CD14-positive monocyte (primary cell): ENCODE measurements at regions not wholly inside any gene's neighbourhood (a gene's known extent, or its start where the extent isn't known, plus 50 kb on each side); places are given as distances from the start of the nearest gene placed in this dataset.

Source experiments
- DNase-seq, 3 donors: peaks; one replicate each; pipeline ENCODE4 v3.0.0-alpha.2; 2011 to 2022
- H2AFZ ChIP-seq: 2 replicates; pipeline ENCODE4 v1.6.0; 2012; ENCODE audit warnings: mild to moderate bottlenecking, low read depth, low read length, inconsistent platforms; ENCODE audit not compliant: insufficient read depth, poor library complexity, severe bottlenecking
- H3K27ac ChIP-seq, 2 donors: 1 replicate in 1 of 2; 2 replicates in 1 of 2; pipeline ENCODE4 v1.5.1; 2012 to 2013; ENCODE audit warnings: low read length in 2 of 2, control low read depth in 1 of 2, inconsistent platforms in 1 of 2, low read depth in 1 of 2, mild to moderate bottlenecking in 1 of 2
- H3K27me3 ChIP-seq, 2 donors: one replicate each; pipeline versions ENCODE4 v1.6.0 to v1.6.1; 2011 to 2013; ENCODE audit warnings: low read length in 2 of 2; ENCODE audit not compliant: control insufficient read depth in 2 of 2, insufficient read depth in 2 of 2
- H3K36me3 ChIP-seq, 2 donors: replicated peaks in 1 of 2; 1 replicate in 1 of 2; 2 replicates in 1 of 2; pipeline versions ENCODE4 v1.5.1 to v1.6.1; 2012 to 2013; ENCODE audit warnings: low read length in 2 of 2, control low read depth in 1 of 2, inconsistent platforms in 1 of 2, mild to moderate bottlenecking in 1 of 2; ENCODE audit not compliant: insufficient read depth in 2 of 2, control insufficient read depth in 1 of 2
- H3K4me1 ChIP-seq, 2 donors: 1 replicate in 1 of 2; 2 replicates in 1 of 2; pipeline versions ENCODE4 v1.5.1 to v1.6.1; 2012 to 2013; ENCODE audit warnings: low read length in 2 of 2, control low read depth in 1 of 2, inconsistent platforms in 1 of 2, mild to moderate bottlenecking in 1 of 2, moderate library complexity in 1 of 2; ENCODE audit not compliant: insufficient read depth in 2 of 2, control insufficient read depth in 1 of 2
- H3K4me2 ChIP-seq: replicated peaks from 2 replicates; pipeline ENCODE3; 2012; ENCODE audit warnings: low read length, moderate library complexity, mild to moderate bottlenecking; ENCODE audit not compliant: poor library complexity, severe bottlenecking; ENCODE audit errors: extremely low read depth
- H3K4me3 ChIP-seq, 3 experiments: fragments of 200-600 bp in 1 of 3; sonication (generic) in 1 of 3; replicated peaks in 1 of 3; 1 replicate in 2 of 3; 2 replicates in 1 of 3; pipeline ENCODE4 v1.5.1; 2011 to 2013; ENCODE audit warnings: low read length in 3 of 3, mild to moderate bottlenecking in 3 of 3, control low read depth in 2 of 3, low read depth in 2 of 3, inconsistent platforms in 1 of 3, moderate library complexity in 1 of 3
- H3K79me2 ChIP-seq: 2 replicates; pipeline ENCODE4 v1.6.0; 2012; ENCODE audit warnings: mild to moderate bottlenecking, control low read depth, inconsistent platforms, low read length, moderate library complexity; ENCODE audit not compliant: insufficient read depth
- H3K9ac ChIP-seq: 2 replicates; pipeline ENCODE4 v1.6.0; 2017; ENCODE audit warnings: low read length, mild to moderate bottlenecking; ENCODE audit not compliant: insufficient read depth, poor library complexity, severe bottlenecking
- H3K9me3 ChIP-seq, 2 donors: replicated peaks in 1 of 2; 1 replicate in 1 of 2; 2 replicates in 1 of 2; pipeline versions ENCODE4 v1.5.1 to v1.6.1; 2012 to 2013; ENCODE audit warnings: low read length in 2 of 2, control low read depth in 1 of 2; ENCODE audit not compliant: control insufficient read depth in 1 of 2, insufficient read depth in 1 of 2
- H4K20me1 ChIP-seq: 2 replicates; pipeline ENCODE4 v1.6.0; 2012; ENCODE audit warnings: mild to moderate bottlenecking, low read length, control low read depth, moderate library complexity; ENCODE audit not compliant: insufficient read depth
- H3K27ac Mint-ChIP-seq, 7 donors: one replicate each; pipeline ENCODE4 v1.8.0; 2020; ENCODE audit warnings: mild to moderate bottlenecking in 7 of 7, mixed read lengths in 7 of 7, moderate library complexity in 6 of 7, inconsistent platforms in 2 of 7
- H3K27me3 Mint-ChIP-seq, 3 donors: one replicate each; pipeline ENCODE4 v1.8.0; 2021 to 2022; ENCODE audit warnings: low read depth in 3 of 3, mild to moderate bottlenecking in 3 of 3, mixed read lengths in 3 of 3, moderate library complexity in 3 of 3, inconsistent platforms in 1 of 3
- H3K36me3 Mint-ChIP-seq, 2 donors: one replicate each; pipeline ENCODE4 v1.8.0; 2020; ENCODE audit warnings: mixed read lengths in 2 of 2, inconsistent platforms in 1 of 2, mild to moderate bottlenecking in 1 of 2
- H3K4me1 Mint-ChIP-seq: one replicate; pipeline ENCODE4 v1.8.0; 2020; ENCODE audit warnings: mild to moderate bottlenecking, mixed read lengths
- H3K4me3 Mint-ChIP-seq, 2 donors: one replicate each; pipeline ENCODE4 v1.8.0; 2020; ENCODE audit warnings: mild to moderate bottlenecking in 2 of 2, mixed read lengths in 2 of 2, moderate library complexity in 1 of 2
- H3K9me3 Mint-ChIP-seq, 7 donors: one replicate each; pipeline ENCODE4 v1.8.0; 2020 to 2022; ENCODE audit warnings: mixed read lengths in 7 of 7, mild to moderate bottlenecking in 6 of 7, moderate library complexity in 6 of 7, inconsistent platforms in 2 of 7
- WGBS: methylation state at CpG from one replicate; pipeline ENCODE4 v1.1.5; 2013; ENCODE audit warnings: missing lambda C conversion rate; ENCODE audit not compliant: insufficient coverage; 5-methylcytosine and 5-hydroxymethylcytosine counted together
- intact Hi-C, 2 donors: fragments of 100-400 bp; cut with micrococcal nuclease; formaldehyde crosslinking; loops; one replicate each; pipeline versions ENCODE4 v1.15.0 to v1.15.1; 2023
- TF ChIP-seq, protein P1 (sequence below): fragments of 200-600 bp; IDR thresholded peaks from one replicate; pipeline ENCODE4 v1.8.0; 2022; ENCODE audit warnings: antibody characterized with exemption, mild to moderate bottlenecking

DNA sequence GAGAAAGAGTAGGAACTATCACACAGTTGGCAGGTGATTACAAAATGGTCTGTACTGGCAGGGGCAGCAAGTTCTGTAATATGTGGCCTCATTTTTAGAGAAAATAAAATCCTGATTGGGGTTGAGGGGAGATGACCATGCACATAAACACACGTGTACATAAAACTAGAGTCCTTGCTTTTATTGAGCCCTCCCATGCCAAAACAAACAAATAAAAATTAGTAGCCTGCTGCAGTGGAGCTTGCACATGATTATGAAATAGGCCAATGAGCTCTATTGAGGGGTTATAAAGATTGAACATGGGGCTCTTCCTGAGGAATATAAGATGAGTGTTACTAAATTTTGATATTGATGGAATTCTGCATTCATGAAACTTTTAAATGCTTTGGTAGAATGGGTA is 248.4 kb downstream of the ELAVL2 start:
- DNase-seq, result no peak
- Histone ChIP-seq H3K79me2 (no peaks in the 10 kb centered on the region), H3K4me3 (no peak overlapping the region), H3K9ac (no peak overlapping the region), H3K27ac (no peak overlapping the region), H3K4me1 (no peaks in the 10 kb centered on the region), H3K36me3 (no peaks in the 10 kb centered on the region), H3K9me3 (peaks cover 0 to 10% of the 10 kb centered on the region in 2 donors), H3K27me3 (no peaks in the 10 kb centered on the region), H3K4me2 (no peak overlapping the region), H4K20me1 (no peaks in the 10 kb centered on the region), H2AFZ (no peak overlapping the region)
- peaks cover 0 to 2% (median 1%) of the 10 kb centered on the region in 3 donors for H3K27me3 Mint-ChIP-seq
- H3K27ac Mint-ChIP-seq, result no peak overlapping the region
- no CpG with 5 or more reads among the region's 1 CpG for WGBS
- TF ChIP-seq, protein P1, sequence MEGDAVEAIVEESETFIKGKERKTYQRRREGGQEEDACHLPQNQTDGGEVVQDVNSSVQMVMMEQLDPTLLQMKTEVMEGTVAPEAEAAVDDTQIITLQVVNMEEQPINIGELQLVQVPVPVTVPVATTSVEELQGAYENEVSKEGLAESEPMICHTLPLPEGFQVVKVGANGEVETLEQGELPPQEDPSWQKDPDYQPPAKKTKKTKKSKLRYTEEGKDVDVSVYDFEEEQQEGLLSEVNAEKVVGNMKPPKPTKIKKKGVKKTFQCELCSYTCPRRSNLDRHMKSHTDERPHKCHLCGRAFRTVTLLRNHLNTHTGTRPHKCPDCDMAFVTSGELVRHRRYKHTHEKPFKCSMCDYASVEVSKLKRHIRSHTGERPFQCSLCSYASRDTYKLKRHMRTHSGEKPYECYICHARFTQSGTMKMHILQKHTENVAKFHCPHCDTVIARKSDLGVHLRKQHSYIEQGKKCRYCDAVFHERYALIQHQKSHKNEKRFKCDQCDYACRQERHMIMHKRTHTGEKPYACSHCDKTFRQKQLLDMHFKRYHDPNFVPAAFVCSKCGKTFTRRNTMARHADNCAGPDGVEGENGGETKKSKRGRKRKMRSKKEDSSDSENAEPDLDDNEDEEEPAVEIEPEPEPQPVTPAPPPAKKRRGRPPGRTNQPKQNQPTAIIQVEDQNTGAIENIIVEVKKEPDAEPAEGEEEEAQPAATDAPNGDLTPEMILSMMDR, result no peak
- intact Hi-C loops, result no loop called here
- H3K4me3 Mint-ChIP-seq, result no peak overlapping the region
- no peaks in the 10 kb centered on the region for H3K4me1 Mint-ChIP-seq
- peaks cover 2 to 9% (median 4%) of the 10 kb centered on the region in 7 donors for H3K9me3 Mint-ChIP-seq
- H3K36me3 Mint-ChIP-seq, result no peaks in the 10 kb centered on the region

DNA sequence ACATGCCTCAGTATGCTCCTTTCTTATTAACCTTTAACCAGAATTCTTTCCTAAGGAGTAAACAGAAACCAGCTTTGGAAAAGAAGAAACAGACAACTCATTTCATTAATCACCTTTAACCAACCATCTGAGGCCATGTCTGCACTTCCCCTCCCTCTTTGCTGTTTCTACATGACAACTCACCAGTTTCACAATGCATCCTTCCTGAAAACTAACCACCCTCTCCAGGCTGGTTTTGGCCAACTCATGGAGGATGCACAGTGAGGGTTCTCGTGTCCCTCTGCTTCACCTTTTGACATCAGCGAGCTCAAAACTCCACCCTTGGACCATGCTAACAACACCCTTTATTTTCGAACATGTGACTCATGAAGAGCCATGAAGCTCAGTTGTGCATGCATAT is 244.1 kb downstream of the ELAVL2 start:
- no peak overlapping the region for H3K4me2 ChIP-seq
- peaks cover 0 to 2% (median 1%) of the 10 kb centered on the region in 3 donors for H3K27me3 Mint-ChIP-seq
- intact Hi-C loops, result no loop called here
- WGBS, result 59% methylated on average over 2 of the region's 3 CpGs
- H3K9me3 Mint-ChIP-seq, result peaks cover 0 to 6% (median 4%) of the 10 kb centered on the region in 7 donors
- no peaks in the 10 kb centered on the region for H4K20me1 ChIP-seq
- H3K36me3 Mint-ChIP-seq, result no peaks in the 10 kb centered on the region
- no peak overlapping the region for H3K27ac ChIP-seq
- no peaks in the 10 kb centered on the region for H3K4me1 Mint-ChIP-seq
- H3K27ac Mint-ChIP-seq, result no peak overlapping the region
- peak overlapping the region in 1 of 2 donors; percentile 14 for H3K4me3 Mint-ChIP-seq
- TF ChIP-seq, protein P1, result no peak
- no peaks in the 10 kb centered on the region for H3K36me3 ChIP-seq
- peak in 2 of 3 donors; percentile 56 to 64 for DNase-seq
- H3K9ac ChIP-seq, result no peak overlapping the region
- H3K4me3 ChIP-seq, result no peak overlapping the region
- H3K27me3 ChIP-seq, result no peaks in the 10 kb centered on the region
- H3K4me1 ChIP-seq, result no peaks in the 10 kb centered on the region
- H3K9me3 ChIP-seq, result peaks cover 0 to 8% of the 10 kb centered on the region in 2 donors
- H2AFZ ChIP-seq, result no peak overlapping the region
- H3K79me2 ChIP-seq, result no peaks in the 10 kb centered on the region
